GM19043 (cell line): ENCODE measurements at regions not wholly inside any gene's neighbourhood (a gene's known extent, or its start where the extent isn't known, plus 50 kb on each side); places are given as distances from the start of the nearest gene placed in this dataset.

ENCODE experiments used
- ATAC-seq: cut with Tn5 transposase; IDR thresholded peaks from one replicate; pipeline ENCODE4 v1.9.1; 2021; ENCODE audit warnings: low read depth; ENCODE audit not compliant: unreplicated experiment

DNA sequence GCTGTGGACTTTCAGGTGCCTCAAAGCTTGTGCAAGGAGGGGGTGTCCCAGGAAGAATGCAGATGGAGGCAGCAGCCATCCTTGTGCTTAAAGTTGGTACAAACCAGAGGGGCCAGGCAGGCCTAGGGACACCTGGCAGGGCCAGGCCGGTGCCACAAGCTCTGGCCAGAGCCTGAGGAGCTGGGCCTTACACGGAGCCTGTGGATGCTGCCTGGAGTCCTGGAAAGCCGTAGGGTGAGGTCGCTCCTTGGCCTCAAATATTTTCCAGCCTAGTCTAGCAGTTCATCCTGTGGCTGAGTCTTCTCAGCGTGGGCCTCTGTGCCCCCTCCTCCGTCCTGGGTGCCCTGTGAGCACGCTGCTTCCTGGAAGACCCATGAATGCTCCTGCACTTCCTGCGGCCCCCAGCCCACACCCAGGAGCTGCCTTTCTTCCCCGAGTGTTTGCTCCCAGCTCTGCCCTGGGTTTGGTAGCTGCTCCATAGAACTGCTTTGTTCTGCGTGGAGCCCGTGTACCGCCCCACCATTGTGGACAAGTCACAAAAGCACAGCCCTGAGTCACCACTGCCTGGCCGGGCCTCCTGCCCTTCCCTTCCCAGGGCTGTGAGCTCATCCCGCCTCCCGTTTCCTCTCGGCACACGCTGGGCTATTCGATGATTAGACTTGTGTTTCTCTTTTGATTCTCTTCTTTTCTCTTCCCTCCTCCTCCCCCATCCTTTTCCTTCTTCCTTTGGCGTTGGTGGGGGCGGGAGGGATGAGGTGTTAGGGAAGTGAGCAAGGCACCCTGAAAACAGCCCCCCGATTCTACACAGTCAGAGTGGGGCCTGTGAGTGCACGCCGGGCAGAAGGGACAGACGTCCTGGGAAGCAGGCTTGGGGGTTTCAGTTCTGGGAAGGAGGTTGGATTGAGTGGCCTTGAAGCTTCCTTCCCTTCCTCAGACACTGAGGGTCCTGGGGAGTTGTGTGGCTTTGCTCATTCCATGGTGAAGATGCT is 73.2 kb upstream of the SHH start:
- ATAC-seq, result no peak

GRCh38 chr7:155884225-155885166 is 72.2 kb upstream of the SHH start:
- ATAC-seq, result no peak

GRCh38 chr7:155883491-155884224 is 71.4 kb upstream of the SHH start:
- no peak for ATAC-seq

GRCh38 chr7:155882596-155882995 is 70.3 kb upstream of the SHH start:
- ATAC-seq, result no peak

- no peak for ATAC-seq
Measured at GRCh38 chr7:155881471-155882350, 69.4 kb upstream of the SHH start.

DNA sequence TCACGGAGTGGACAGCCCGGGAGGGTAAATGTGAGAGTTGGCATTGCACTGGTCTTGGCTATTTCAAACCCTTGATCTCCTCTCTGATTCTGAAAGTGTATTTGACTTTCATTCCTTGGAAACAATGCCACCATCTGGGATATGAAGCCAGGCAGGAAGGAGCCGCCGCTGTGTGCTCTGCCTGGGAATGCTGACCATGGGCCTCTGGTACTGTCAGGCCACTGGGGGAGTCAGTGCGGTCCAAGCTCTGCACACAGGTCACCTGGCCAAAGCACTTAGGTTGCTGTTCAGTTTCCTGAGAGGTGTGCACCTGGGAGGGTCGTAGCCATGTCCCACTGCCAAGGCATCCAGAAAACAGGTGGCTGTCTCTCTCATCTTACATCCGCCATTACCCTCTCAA is 68.5 kb upstream of the SHH start:
- ATAC-seq, result no peak

- no peak for ATAC-seq
Measured at GRCh38 chr7:155879592-155879991, 67.3 kb upstream of the SHH start.

- ATAC-seq, result no peak
Measured at GRCh38 chr7:155878674-155879073, 66.4 kb upstream of the SHH start.

- no peak for ATAC-seq
Measured at GRCh38 chr7:155878250-155878649, 66.0 kb upstream of the SHH start.

DNA sequence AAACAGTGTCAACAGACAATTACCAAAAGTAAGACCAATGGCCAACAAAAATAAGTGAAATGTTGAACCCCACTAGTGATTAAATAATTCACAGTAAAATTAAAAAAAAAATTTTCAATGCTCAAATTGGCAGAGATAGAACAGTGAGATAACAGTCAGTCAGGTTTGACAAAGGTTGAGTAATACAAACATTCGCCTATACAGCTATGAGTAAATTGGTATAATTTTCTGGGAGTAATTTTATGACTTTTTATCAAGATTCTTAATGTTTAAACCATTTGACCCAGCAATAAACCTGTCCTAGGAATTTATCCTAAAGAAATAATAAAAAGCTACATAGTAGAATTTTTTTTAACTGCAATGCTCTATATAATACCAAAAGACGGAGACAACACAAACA is 64.9 kb upstream of the SHH start:
- no peak for ATAC-seq

DNA sequence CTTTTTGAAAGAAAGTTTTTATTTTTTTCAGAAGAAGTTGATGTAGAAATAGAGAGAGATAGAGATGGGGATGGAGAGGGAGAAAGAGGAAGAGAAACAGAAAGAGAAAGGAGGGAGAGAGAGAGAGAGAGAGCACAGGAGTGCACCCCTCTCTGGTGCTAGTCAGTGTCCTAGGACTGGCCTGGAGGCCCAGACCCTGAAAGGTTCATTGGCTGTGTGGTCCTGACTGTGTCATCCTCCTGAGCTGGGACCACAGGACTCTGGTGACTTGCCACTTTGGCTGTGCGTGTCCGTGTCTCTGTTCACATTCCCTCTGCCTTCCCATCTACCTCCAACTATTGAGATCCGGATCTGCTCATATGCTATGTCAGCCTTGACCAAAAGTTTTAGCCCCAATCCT is 62.1 kb upstream of the SHH start:
- ATAC-seq, result no peak

GRCh38 chr7:155874010-155874409 is 61.7 kb upstream of the SHH start:
- ATAC-seq, result no peak

DNA sequence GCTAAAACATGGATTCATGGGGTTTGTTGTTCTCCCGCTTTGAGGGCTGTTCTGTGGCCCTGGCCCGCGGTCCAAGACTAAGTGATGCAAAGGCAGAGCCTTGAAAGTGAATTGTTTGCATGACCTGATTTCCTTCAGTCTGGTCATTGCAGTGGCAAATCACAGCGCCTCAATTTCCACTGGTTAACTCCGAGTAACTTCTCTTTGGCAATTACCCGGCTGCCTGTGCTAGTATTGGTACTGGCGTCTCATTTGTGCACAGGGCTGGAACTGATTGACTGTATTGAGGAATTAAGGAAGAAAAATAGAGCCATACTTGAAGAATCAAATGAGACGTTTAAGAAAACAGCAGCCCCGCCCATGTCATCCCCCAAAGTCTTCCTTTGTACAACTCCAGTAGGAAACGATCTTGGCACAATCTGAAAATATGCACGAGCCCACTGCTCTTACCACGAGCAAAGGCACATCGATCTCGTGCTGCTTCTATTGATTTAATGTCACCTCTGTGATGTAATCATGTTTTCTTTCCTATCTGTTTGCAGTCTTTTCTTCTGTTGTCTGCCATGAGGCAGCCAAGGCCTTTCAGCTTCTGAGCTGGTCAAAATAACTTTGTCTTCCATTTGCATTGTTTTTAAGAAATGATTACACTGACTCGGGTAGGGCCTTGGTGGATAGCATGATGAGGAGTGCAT is 60.6 kb upstream of the SHH start:
- no peak for ATAC-seq

GRCh38 chr7:155871211-155871610 is 58.9 kb upstream of the SHH start:
- no peak for ATAC-seq

DNA sequence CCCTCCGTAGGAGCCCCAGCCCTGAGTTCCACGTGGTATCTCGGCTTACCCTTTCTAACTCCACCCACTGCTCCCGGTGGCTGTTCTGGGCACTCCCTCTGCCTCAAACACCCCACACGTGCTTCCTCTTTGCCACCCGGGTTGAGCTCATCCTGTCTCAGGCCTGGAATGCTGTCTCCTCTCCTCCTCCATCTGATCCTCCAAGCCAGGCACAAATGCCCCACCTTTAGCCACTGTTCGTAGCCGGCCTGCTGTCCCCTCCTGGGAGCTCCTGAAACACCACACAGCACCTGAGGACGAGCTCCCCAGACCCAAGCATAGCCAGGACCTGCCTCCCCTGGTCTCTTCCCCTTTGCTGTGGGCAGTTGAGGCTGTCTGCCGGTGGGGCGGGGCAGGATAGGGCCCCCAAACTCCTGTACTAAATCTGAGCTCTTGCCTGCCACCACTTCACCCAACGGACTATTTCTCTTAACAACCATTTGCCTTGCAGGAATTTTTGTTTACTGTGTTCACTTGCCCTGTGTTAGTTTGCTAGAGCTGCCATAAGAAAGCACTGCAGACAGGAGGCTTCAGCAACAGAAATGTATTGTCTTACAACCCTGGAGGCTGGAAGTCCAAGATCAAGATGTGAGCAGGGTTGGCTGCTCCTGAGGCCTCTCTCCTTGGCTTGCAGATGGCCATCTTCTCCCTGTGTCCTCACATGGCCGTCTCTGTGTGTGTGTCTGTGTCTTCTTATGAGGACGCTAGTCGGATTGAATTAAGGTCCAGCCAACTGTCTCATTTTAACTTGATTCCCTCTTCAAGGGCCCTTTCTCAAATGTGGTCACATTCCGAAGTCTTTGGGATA is 58.3 kb upstream of the SHH start:
- ATAC-seq, result no peak

DNA sequence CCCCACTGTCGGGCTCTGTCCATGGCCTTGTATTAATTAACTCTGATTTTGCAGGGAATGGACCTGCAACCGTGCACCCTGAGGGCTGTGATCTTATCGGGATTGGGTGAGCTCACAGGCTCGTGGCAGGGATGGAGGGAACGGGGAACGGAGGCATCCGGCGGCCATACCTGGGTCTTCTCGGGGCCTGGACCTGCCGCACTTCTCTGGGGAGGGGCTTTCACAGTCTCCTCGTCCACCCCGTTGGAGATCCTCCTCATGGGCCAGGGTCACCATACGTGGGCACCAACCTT is 57.5 kb upstream of the SHH start:
- ATAC-seq, result no peak

DNA sequence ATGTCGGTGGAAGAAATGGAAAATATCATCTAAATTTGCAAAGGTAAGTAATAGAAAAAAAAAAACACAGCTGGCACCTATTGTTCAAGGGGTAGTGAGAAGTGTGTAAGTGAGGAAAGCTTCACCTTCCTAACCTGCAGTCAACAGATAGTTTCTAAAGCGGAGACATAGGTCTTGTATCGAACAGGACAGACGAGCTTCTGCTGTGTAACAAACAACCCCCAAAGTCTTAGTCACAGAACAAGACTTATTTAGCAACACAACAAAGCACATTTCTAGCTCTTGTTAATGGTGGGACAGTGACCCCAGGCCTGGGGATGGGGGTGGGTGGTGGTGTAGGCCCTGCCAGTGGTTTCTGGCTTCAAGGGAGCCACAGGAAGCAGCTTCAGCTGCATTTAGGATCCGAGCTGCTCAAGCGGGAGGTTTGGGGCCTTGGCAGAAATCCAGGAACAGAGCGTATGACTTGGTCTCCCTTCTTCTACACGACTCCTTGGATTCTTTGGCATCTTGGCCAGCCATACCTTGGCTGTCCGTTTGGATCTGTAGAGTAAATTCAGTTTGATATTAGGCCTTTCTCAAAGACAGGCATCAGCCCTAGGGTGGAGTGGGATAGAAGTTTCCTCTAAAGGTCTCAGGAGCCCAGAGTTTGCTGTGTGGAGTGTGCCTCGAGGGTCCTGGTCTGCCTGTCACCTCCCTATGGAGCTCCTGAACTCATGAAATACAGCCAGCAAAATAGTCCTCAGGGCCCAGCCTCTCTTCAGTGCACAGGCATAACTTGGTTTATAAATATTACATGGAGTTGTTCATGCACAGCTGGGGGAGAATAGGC is 56.9 kb upstream of the SHH start:
- ATAC-seq, result no peak
